ENCODE measurements at regions not wholly inside any gene's neighbourhood (a gene's known extent, or its start where the extent isn't known, plus 50 kb on each side); places are given as distances from the start of the nearest gene placed in this dataset.

DNA sequence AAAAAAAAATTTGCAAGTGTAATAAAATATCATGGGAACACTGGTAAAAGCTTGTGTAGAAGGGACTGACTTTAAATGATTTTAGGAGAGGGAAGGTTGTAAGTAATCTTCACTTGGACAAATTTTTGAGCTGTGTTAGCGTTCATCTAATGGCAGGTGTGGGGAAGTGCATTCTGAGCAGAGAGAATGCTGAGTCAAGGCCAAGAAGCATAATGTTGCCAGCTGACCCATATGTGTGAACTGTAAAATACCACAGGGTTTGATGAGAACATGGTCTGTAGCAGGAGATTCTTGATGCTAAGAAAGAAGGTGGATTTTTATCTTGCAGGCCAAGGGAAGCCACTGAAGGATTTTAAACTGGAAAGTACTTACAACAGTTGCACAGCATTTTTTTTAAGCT lies 98.2 kb upstream of the ZNF32 start:
- TF ChIP-seq, protein P1, sequence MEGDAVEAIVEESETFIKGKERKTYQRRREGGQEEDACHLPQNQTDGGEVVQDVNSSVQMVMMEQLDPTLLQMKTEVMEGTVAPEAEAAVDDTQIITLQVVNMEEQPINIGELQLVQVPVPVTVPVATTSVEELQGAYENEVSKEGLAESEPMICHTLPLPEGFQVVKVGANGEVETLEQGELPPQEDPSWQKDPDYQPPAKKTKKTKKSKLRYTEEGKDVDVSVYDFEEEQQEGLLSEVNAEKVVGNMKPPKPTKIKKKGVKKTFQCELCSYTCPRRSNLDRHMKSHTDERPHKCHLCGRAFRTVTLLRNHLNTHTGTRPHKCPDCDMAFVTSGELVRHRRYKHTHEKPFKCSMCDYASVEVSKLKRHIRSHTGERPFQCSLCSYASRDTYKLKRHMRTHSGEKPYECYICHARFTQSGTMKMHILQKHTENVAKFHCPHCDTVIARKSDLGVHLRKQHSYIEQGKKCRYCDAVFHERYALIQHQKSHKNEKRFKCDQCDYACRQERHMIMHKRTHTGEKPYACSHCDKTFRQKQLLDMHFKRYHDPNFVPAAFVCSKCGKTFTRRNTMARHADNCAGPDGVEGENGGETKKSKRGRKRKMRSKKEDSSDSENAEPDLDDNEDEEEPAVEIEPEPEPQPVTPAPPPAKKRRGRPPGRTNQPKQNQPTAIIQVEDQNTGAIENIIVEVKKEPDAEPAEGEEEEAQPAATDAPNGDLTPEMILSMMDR (IDR thresholded peaks at IDR 0.05), result no peak
- TF ChIP-seq POLR2A (IDR thresholded peaks at IDR 0.05), result no peak
- no peak for TF ChIP-seq POLR2AphosphoS5 (IDR thresholded peaks at IDR 0.05)

Measured in transverse colon (tissue), 4 donors.